ENCODE measurements at regions not wholly inside any gene's neighbourhood (a gene's known extent, or its start where the extent isn't known, plus 50 kb on each side); places are given as distances from the start of the nearest gene placed in this dataset.

GRCh38 chr10:47182934-47183703 is 116.9 kb upstream of the GDF10 start:
- DNase-seq, result no peak
- Mint-ChIP-seq H3K36me3 (ENCODE audit: low read depth) (no peaks in the 10 kb centered on the region), H3K27ac (no peak overlapping the region), H3K9me3 (no peaks in the 10 kb centered on the region), H3K27me3 (no peaks in the 10 kb centered on the region), H3K4me3 (no peak overlapping the region), H3K4me1 (ENCODE audit: low read depth) (peaks cover under 1% of the 10 kb centered on the region)
- ChIA-PET CTCF (no interaction called here), POLR2A (no interaction called here)
- intact Hi-C loops (cut with micrococcal nuclease), result loop anchor here (10.0 kb wide), 1 partner anchor 58 kb away; no protein-coding TSS in a partner anchor
- TF ChIP-seq CTCF (IDR thresholded peaks at IDR 0.05), result no peak
- no peak for ATAC-seq

- no peak for DNase-seq
- intact Hi-C loops (cut with micrococcal nuclease), result loop anchor here (10.0 kb wide), 1 partner anchor 59 kb away; no protein-coding TSS in a partner anchor
Measured at GRCh38 chr10:47183704-47184041, 116.3 kb upstream of the GDF10 start.

DNA sequence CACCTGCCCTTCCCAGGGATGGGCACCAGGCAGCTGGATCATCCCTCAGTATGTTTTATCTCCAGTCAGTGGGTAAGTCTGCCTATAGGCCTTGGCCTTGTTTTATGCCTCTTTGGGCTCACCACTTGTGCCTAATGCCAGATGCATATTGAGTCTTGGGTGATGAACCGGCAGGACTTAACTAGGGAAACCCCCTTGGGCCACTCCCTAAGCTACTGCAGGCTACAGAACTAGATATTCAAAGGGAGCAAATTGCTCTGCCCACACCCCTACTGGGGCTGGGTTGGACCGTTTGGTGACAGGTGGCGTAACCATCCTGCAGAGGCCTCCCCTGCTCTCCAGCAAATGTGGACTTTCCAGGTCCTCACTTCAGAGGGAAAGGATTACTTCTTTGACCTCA is 115.7 kb upstream of the GDF10 start:
- Mint-ChIP-seq H3K36me3 (ENCODE audit: low read depth) (no peaks in the 10 kb centered on the region), H3K9me3 (no peaks in the 10 kb centered on the region), H3K27me3 (no peaks in the 10 kb centered on the region), H3K4me1 (ENCODE audit: low read depth) (peaks cover 2% of the 10 kb centered on the region), H3K27ac (no peak overlapping the region), H3K4me3 (no peak overlapping the region)
- no peak for TF ChIP-seq CTCF (IDR thresholded peaks at IDR 0.05)
- CTCF ChIA-PET, result no interaction called here
- ATAC-seq, result no peak
- intact Hi-C loops (cut with micrococcal nuclease), result loop anchor here (10.0 kb wide), 1 partner anchor 59 kb away; no protein-coding TSS in a partner anchor
- DNase-seq, result no peak
- POLR2A ChIA-PET, result no interaction called here

More at GRCh38 chr10:47183704-47184041, 116.3 kb upstream of the GDF10 start:
- no peak overlapping the region for H3K27ac Mint-ChIP-seq
- ChIA-PET CTCF (no interaction called here), POLR2A (no interaction called here)
- no peak for TF ChIP-seq CTCF (IDR thresholded peaks at IDR 0.05)
- no peaks in the 10 kb centered on the region for H3K9me3 Mint-ChIP-seq
- no peak overlapping the region for H3K4me3 Mint-ChIP-seq
- H3K27me3 Mint-ChIP-seq, result no peaks in the 10 kb centered on the region
- no peaks in the 10 kb centered on the region for H3K36me3 Mint-ChIP-seq (ENCODE audit: low read depth)
- H3K4me1 Mint-ChIP-seq (ENCODE audit: low read depth), result peaks cover 2% of the 10 kb centered on the region
- no peak for ATAC-seq

DNA sequence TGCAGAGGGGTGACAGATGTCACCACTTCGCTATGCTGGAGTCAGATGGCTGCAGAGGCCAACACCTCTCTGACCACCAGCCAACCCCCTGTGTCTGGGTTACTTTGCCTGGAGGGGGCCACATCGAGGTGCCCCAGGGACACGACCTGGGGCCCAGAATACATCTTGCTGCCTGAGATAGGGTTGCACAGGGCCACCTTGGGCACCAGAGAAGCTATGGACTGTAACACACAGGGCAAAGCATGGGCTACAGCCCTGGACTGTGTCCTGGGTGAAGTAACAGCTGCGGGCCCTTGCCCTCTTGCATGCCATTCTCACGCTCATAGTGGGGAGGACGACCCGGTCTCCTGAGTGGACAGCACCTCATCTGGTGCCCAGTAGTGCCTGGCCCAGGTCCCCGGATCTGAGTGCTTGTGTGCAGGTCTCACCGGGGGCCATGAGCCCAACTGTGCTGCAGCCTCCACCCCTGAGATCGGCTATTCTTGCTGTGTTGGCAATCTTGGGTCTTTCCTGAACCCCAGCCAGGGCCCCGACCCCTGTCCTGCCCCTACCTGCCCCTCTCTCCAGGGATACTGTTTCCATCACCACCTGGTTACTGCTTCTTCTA is 115.2 kb upstream of the GDF10 start:
- no peak for DNase-seq
- Mint-ChIP-seq H3K4me3 (no peak overlapping the region), H3K27me3 (no peaks in the 10 kb centered on the region), H3K36me3 (ENCODE audit: low read depth) (no peaks in the 10 kb centered on the region), H3K9me3 (no peaks in the 10 kb centered on the region), H3K4me1 (ENCODE audit: low read depth) (peaks cover 2% of the 10 kb centered on the region), H3K27ac (no peak overlapping the region)
- no peak for ATAC-seq
- CTCF ChIA-PET, result no interaction called here
- no peak for TF ChIP-seq CTCF (IDR thresholded peaks at IDR 0.05)
- POLR2A ChIA-PET, result interaction anchor here (1.1 kb wide), 1 partner anchor 23 kb away, joined by 4 read pairs; no protein-coding TSS in a partner anchor
- intact Hi-C loops (cut with micrococcal nuclease), result loop anchor here (10.0 kb wide), 1 partner anchor 60 kb away; no protein-coding TSS in a partner anchor

DNA sequence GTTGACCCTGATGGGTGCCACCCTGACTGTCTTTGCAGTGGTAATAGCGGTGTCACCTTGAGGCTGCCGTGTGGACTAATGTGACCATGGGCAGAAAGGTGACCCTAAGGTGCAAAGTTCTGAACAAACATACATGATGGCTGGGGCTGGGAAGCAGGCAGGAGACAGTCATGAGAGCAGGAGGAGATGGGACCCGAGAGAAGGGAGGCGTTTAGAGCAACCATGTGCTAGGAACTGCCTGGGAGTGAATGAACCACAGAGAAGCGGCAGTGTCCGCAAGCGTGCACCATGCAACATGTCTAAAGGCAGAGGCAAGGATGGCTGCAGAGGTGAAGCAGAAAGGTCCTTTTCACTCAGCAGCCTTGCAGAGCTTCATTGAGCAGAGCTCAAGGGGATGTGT is 113.1 kb upstream of the GDF10 start:
- H3K36me3 Mint-ChIP-seq (ENCODE audit: low read depth), result no peaks in the 10 kb centered on the region
- H3K4me1 Mint-ChIP-seq (ENCODE audit: low read depth), result peaks cover 2% of the 10 kb centered on the region
- CTCF ChIA-PET, result no interaction called here
- DNase-seq (no peak), ATAC-seq (no peak)
- no peak overlapping the region for H3K4me3 Mint-ChIP-seq
- H3K27me3 Mint-ChIP-seq, result no peaks in the 10 kb centered on the region
- no peak overlapping the region for H3K27ac Mint-ChIP-seq
- POLR2A ChIA-PET, result interaction anchor here (0.7 kb wide), 1 partner anchor 15 kb away, joined by 3 read pairs; no protein-coding TSS in a partner anchor
- no peak for TF ChIP-seq CTCF (IDR thresholded peaks at IDR 0.05)
- intact Hi-C loops (cut with micrococcal nuclease), result loop anchor here (10.0 kb wide), 1 partner anchor 62 kb away; no protein-coding TSS in a partner anchor
- no peaks in the 10 kb centered on the region for H3K9me3 Mint-ChIP-seq

Data from activated CD8-positive, alpha-beta T cell treated with anti-CD3 and anti-CD28 coated beads for 36 hours (primary cell).